ENCODE measurements at regions not wholly inside any gene's neighbourhood (a gene's known extent, or its start where the extent isn't known, plus 50 kb on each side); places are given as distances from the start of the nearest gene placed in this dataset.

DNA sequence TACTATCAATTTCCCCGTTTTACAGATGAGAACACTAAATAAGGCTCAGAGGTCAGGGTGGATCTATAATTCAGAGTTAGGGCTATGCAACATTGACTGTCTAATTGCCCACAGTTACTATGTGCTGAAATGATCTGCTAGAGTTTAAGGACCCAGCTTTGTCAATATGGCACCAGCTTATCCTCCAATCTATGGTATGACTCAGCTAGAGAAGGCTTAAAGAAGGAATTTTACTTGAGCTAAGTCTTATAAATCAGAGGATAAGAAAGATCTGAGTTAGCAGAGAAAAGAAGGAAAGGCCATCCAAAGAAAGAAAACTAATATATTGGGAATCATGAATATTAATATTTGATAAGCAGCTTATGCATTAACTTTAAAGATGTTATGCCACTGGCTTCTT is 78.1 kb downstream of the ASB9 start:
- DNase-seq: no peak

DNA sequence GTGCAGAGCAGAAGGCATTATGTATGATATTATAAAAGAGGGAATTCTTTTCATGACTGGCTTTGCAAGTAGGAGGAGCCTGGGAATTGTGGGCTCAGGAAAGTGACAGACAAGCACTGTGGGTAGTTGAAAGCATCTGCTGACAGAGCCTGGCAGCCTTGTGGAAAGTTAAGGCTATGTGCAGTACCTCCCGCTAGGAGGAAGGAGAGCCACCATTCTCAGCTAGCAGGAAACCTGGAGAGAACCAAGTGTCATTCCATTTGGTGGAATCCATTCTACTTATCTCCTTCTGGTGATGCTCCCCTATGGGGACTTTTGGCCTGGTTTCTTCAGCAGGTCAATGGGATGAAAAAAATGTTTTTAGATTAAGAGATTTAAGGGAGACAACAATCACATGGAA is 81.8 kb downstream of the ASB9 start:
- DNase-seq: no peak

DNA sequence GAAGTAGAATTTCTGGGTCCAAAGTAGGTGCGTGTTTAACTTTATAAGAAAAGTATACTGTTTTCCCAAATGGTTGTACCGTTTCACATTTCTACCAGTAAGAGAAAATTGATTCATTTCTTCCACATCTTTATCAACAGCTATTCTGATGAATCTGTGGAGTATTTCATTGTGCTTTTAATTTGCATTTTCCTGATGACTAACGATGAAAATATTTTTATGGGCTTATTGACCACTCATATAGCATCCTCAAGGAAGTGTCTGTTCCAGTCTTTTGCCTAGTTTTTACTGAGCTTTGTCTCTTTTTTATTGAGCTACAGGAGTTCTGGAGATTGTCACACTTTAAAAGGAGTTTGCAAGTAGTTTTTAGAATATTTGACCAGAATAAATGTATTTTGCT is 92.6 kb downstream of the ASB9 start:
- DNase-seq: no peak

DNA sequence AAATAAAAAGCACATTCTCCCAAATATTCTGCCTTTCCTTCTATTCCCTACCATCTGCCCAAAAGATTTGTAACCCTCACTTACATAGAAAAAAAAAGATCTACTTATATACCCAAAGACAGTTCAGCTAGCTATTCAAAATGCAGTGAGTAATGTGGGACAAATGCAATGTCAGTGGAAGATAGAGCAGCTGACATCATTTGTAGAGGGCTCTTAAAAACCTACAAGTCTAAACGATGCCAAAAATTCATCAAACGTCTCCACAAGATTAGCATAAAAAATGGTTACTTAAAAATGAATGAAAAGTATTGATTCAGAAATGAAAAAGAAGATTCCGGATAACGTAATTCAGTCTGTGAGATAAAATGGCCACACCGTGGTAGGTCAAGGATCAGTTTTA is 96.5 kb downstream of the ASB9 start:
- DNase-seq: no peak

DNA sequence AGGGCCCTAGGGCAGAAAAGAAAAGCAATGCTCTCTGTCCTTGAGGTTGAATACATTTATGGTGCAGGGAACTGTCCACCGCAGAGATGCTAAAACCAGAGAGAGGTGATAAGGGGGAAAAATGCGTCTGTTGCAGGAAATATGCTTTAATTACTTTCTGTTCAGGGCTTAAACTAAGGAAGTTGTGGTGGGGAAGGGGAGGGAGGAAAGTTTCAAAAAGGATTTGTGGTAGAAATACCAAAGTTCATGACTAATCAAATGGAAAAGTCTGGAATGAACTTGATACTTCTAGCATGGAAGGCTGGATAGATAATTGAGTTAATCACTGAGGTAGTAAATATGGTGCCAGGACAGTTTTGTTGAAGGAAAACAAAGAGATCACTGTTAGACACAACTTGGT is 99.0 kb downstream of the ASB9 start:
- no peak for DNase-seq

DNA sequence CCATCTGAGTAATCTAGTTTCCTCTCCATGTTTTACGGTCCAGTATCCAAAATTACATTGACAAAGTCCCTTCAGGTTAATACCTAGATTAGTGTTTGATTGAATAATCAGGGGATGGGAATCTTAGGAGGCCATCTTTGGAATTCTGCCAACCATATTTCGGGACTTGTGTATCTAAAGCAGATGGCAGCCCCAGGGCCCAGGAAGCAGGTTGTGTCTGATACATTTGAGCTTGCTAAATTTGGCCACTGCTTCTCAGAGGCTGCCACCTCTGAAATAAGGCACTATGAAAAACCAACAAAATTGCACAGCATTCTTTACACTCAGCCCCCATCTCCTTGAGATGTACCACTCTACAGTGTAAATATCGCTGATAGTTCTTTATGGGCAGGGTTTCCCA is 102.1 kb downstream of the ASB9 start:
- DNase-seq: no peak

DNA sequence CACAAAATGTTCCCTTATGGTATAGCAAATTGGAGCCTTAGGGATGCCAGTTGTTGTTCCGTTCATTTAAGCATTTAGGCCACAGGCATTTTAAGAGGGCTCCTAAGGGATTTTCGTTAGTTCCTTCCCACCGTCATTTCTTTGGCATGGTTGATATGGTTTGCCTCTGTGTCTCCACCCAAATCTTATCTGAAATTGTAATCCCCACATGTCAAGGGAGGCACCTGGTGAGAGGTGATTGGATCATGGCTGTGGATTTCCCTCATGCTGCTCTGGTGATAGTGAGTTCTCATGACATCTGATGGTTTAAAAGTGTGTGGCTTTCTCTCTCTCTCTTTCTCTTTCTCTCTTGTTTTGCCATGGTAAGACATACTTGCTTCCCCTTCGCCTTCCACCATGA is 104.1 kb downstream of the ASB9 start:
- DNase-seq: no peak

DNA sequence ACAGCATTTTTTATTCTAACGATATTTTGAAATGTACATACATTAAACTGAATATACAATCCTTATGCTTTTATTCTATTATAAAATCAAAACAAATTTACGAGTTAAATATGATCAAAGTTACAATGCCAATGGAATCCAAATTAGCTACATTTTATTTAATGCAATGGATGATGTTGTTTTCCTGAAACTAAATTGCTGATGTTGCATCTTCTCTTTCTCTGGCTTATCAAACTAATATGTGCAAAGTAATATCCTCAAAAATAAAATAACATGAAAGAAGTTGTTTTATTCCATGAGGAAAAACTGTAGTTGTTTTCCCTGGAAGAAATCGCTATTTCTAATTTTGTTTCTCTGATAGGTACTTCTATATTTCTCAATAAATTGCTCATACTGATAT is 106.8 kb downstream of the ASB9 start:
- no peak for DNase-seq

DNA sequence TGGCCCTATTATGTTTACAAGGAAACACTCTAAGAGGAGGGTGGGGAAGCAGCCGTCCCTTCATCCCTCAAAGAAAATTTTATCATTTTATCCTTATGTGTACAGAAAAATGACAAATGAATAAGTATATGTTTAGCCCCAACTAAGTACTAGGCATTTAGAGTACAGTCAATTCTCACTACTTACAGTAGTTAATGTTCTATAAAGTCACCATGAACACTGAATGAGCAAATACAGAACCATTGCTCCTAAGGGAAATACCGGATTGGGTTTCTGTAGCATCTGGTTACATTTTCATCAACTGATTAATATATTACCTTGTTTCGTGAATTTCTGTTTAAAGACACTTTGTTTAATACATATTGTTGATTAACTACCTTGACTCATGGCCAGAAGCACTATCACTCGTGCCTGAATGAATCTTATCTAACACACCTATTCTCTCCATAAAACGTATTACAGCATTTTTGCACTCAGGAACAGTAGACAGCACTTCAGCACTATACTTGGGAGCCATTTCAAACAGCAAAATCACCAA is 109.3 kb downstream of the ASB9 start:
- DNase-seq: no peak

DNA sequence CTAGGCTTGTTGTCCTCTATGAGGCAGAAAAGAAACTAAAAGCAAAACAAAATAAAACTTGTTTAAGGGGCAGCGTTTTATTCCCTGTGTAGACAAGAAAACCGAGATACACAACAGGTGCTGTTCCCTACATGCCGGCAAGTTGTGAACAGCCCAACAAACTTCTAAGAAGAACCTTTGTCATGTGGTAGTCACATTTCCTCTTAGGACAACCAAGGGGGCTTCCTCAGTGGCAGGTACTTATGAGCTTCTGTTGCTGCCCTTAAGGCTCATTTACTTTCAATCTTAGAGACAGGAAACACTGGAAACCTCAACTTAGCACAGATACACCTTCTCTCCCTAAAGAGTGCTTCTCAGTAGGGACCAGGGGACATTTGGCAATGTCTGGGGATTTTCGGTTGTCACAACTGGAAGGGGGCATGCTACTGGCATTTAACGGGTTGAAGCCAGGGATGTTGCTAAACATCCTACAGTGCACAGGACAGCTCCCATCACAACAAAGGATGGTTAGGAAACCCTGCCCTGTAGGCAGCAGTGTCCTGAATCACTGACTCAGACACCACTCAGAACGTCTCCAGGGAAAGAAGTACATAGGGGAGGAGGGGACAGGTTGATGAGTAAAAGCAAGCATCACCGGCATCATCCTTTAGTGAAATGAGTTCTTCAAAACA is 111.0 kb downstream of the ASB9 start:
- no peak for DNase-seq

DNA sequence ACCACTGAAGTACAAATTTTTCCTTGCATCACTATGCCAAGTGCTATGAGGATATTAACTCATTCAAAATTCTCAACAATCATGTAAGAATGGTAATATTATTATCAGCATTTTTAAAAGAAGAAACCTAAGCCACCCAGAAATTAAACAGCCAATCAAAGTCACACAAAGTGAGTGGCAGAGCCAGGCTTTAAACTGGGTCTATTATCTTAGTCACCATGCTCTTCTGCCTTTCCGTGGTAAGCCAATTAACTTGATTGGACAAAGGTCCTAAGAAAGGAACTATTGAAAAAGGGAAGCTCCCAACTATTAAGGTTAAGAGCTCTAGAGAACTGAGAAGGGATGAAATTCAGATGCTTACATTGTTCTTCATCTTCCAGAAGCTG is 111.5 kb downstream of the ASB9 start:
- DNase-seq: no peak

DNA sequence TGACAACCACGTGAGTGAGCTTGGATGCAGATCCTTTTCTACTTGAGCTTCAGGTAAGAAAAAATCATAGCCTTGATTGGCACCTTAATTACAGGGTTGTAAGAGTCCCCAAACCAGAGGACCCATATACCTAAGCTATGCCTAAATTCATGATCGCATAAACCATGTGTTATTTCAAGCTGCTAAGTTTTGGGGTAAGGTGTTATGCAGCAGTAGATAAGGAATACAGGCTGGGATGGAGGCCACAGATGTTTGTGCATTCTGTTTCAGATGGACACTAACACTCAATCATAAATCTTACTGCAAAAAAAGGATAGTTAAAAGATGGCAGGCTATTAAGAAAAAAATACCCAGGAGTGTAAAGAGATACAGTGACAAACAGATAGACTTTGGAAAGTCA is 112.3 kb downstream of the ASB9 start:
- no peak for DNase-seq

DNA sequence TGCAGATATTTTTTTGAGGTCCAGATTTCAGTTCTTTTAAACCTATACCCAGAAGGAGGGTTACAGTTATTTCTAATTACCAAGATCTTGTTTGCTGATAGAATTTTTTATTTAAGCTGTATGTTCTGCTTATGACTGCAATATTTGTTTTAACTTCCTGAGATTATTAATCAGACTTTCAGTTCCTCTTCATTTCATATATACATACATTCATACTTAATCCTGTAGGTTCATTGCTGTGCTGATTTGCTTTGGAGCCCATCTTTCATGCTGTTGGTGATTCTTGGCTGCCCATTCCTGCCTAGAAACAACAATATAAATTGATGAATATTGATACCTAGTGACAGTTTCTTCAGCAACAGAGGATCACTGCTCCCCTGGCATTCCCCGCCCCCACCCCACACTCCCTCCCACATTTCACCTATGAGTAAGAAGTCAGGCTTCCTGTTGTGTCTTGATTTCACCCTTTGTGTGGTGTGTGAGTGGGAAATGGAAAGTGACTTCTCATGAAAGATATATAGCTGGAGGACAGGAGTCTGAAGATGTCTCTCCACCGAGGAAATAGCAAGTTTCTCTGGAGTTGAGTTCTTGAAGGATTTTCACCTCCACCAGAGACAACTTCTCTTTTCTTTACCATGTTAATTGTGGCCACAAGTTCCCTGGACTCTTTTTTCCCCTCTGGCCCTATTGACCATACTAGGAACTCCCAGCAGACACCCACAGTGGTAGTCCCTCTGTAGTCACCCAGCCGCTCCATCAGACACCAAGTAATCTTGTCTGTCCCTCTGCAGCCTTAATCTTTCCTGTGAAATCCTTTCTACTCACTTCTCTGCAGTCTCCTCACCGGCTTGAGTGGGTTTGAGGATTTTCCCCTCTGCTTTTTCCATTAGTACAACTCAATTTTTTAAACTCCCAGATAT is 118.4 kb downstream of the ASB9 start:
- peak; percentile 61 to 68 (median 67) for DNase-seq

DNA sequence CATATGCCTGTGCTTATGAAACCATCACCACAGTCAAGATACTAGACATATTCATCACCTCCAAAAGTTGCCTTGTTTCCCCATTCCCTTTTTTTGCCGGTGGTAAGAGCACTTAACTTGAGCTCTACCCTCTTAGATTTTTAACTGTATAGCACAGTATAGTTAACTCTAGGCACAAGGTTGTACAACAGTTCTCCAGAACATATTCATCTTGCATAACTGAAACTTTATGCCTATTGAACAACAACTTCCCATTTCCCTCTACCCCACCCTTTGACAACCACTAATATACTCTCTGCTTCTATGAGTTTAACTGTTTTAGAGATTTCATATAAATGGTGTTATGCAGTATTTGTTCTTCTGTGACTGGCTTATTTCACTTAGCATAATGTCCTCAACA is 119.3 kb downstream of the ASB9 start:
- DNase-seq: peak; percentile 10 to 31 (median 24)

DNA sequence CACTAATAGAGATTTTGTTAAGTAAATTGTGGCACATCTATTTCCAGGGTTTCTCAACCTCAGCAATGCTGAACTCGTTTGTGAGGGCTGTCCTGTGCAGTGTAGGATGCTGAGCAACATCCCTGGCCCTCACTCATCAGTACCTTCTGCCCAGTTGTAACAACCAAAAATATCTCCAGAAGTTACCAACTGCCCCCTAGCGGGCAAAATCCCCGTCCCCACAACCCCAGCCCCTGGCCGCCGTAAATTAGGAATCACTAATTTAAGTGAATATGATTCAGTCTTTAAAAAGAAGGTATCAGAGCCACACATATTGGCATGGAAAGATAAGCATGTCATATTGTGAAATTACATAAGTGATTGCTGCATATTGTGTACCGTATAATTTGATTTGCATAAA is 123.4 kb downstream of the ASB9 start:
- peak in 1 of 3 donors; percentile 28 for DNase-seq

DNA sequence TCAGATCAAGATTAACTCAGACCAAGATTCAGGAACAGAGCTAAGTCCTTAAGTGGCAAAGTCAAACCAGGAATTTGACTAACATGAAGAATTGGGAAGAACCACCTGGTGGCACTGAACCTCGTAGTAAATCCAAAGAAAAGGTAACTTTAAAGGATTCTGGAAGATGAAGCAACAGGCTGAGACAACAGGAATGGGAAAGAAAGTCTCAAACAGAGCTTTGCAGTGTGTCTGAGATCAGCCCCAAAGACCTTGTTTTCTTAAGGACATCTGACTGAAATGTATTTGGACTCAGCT is 126.1 kb downstream of the ASB9 start:
- no peak for DNase-seq

DNA sequence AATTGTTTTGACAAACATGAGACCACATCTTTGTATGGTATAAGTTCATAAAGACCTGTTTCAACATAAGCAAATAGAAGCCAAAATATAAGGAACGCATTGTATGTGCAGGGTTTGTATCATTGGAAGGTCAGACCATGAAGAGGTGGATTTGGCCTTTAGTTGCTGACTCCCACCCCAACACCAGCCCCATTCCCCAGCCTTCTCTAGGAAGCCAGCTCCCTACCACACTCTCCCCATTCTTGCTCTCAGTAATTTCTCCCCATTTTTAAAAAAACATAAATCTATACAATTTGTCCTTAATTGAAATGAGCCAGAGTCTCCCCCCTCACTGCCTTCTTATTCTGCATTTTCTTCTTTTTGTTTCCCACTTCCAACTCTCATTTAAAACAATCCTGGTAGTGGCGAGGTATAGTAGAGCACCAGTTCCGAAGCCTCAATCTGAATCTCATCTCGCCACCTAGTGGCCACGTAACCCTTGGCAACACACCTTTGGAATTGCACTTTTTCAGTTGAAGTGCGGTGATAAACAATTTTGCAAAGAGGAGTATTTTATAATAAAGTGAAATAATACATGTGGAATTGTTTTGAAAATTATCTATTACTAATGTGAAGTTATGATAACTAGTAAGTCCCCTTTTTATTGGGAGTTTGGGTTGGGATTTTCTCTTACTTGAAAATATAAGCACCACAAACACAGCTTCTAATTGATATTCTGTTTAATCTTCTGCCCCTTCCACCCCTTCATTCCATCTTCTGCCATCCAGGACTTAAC is 126.6 kb downstream of the ASB9 start:
- DNase-seq: peak in 2 of 3 donors; percentile 37

DNA sequence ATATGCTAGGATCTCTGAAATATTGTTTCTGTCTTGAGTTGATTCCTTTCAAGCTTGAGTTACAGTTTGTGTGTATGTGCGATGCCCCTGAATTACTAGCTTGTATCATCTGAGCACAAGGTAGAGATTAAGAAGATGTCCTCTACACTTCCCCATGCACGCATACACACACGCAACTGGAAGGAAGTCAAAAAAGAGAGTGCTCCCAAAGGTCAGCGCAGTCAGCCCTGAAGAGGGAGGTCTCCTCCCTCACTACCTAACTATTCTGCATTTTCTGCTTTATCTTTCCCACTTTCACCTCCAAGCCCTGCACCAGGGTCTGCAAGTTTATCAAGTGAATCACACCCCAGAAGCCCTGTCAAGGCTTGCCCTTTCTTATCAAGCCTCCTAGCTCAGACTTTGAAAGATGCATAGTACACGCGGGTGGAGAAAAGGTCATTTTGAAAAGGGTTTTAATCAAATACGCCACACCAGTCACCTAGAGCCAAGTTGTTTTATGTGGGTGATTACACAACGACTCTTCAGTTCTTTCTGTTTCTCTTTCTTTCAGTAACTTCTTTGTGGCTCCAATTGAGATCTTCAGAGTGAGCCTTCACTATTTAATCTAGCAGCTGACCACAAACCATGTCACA is 127.7 kb downstream of the ASB9 start:
- no peak for DNase-seq

DNA sequence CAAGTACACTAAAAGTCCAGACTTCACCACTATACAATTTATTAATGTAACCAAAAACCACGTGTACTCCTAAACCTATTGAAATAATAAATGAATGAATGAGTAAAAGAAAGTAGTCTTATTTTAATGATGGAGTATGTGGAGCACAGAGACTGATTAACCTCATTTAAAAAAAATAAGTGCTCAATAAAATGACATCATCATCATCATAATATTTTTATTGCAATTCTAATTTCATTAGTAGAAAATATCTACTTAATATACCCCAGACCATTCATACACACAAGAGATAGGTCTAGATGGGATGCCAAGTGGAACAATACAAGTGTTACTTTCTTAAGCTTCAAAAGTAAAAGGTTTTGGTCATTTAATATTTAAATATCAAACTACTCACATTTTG is 133.1 kb downstream of the ASB9 start:
- no peak for DNase-seq

DNA sequence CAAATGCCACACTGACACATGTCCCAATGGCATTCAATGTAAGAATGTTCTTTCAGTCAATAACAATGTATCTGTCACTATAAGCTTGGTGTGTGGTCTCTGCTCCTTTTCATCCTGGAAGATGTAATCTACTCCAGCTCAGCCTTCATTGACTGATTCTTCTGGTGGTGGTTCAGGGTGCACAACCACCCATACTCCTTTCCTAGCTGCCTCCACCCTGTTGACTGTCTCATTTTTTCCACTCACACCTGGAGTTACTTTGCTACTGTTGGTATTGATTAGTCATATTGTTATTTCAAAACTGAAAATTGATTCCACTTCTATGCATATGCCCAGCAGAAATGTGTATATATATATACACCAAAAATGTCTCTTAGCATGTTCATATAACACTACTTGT is 140.5 kb downstream of the ASB9 start:
- DNase-seq: no peak

DNA sequence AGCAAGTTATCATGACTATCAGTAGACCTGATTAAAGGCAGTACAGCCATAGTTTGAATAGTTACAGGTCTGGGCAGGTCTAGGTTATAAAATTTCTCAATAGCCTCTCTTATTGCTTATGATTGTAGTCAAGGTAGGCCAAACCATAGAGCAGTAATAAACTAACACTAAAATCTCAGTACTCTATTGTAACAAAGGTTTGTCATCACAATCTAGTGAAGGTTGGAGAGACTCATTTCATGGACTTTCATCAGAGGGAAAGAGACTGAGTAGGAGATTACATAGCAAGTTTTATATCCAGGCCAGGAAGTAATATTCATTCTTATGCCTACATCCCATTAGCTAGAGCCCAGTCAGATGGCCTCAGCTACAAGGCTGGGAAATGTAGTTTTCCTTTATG is 141.0 kb downstream of the ASB9 start:
- DNase-seq: no peak

DNA sequence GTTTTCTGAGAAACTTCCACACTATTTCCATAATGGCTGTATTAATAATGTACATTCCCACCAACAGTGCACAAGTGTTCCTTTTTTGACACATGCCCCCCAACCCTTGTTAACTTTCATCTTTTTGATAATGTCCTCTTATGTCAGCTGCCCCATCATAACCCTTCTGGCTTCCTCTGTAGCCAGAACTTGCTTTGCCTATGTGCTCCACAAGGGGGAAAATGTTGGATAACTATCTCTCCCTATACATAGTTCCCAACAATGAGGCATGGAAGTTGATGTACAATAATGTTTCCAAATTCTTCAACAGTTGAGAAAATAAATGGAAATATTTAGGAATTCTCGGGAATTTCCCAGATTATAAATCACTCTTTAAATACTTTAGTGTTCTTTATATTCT is 142.9 kb downstream of the ASB9 start:
- no peak for DNase-seq

DNA sequence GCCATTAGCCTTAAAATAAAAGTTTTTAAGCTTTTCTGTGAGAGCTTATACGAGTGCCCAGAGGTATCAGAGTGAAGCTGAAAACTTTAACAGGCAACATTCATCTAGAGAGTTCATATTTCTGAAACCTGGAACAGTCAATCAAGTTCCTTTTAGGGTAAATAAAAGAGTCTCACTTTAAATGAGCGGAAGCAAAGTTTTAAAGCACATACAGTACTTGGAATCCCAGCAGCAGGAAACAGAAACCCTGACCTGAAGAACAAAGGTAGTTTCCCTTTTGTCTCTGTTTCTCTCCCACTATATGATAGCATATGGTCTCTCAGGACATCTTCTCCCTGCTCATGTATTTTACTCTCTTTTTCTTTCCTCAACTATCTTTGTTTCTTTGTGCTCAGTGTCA is 153.0 kb downstream of the ASB9 start:
- no peak for DNase-seq
